HepG2 (cell line): ENCODE measurements at regions not wholly inside any gene's neighbourhood (a gene's known extent, or its start where the extent isn't known, plus 50 kb on each side); places are given as distances from the start of the nearest gene placed in this dataset.

Source experiments
- ATAC-seq: fragments of 200-7000 bp; cut with Tn5 transposase; 3 replicates; pipeline ENCODE4 v1.9.1; 2020; ENCODE audit warnings: mild to moderate bottlenecking, moderate library complexity
- BruUV-seq: library from RNA; stranded (reverse); fragments of 400-500 nt; replicated peaks from 2 replicates; lab custom pipeline; 2021; lab: Mats Ljungman, UMichigan
- CTCF ChIA-PET: fragments of 300-600 bp; formaldehyde crosslinking; extraction: SDS; loops from one replicate; lab custom pipeline; 2021; ENCODE audit warnings: low total read pairs, inconsistent platforms, low intra/inter-chr PET ratio; lab: Yijun Ruan, JAX
- POLR2A ChIA-PET: fragments of 350-600 bp; sonication (Branson Sonifier 250); formaldehyde crosslinking; loops from one replicate; lab custom pipeline; 2020; ENCODE audit warnings: antibody characterized with exemption, inconsistent platforms; lab: Yijun Ruan, JAX
- DNase-seq: peaks from one replicate; pipeline ENCODE4 v3.0.0-alpha.2; 2015; ENCODE audit warnings: low spot score
- FAIRE-seq: peaks from 3 replicates; lab custom pipeline; 2011; peaks lifted over from hg19 to GRCh38; lab: Jason Lieb, UNC
- H2AFZ ChIP-seq: one replicate; pipeline ENCODE4 v1.6.1; 2011; ENCODE audit warnings: low read length, inconsistent platforms
- H3K27ac ChIP-seq: fragments of 300-600 bp; 3 replicates; pipeline ENCODE4 v1.8.0; 2011; ENCODE audit warnings: mixed run types, mild to moderate bottlenecking, mixed read lengths, low read length, inconsistent platforms; ENCODE audit not compliant: insufficient read depth; ENCODE audit errors: extremely low read length
- H3K27me3 ChIP-seq, 2 experiments: fragments of 200-600 bp in 1 of 2; 2 replicates in 1 of 2; 3 replicates in 1 of 2; pipeline versions ENCODE4 v1.6.0 to v1.8.0; 2011; ENCODE audit warnings: low read length in 2 of 2, mild to moderate bottlenecking in 2 of 2, moderate library complexity in 2 of 2, inconsistent platforms in 1 of 2; ENCODE audit not compliant: insufficient read depth in 2 of 2, control insufficient read depth in 1 of 2
- H3K36me3 ChIP-seq, 2 experiments: fragments of 200-600 bp in 1 of 2; replicated peaks in 1 of 2; 2 replicates in 1 of 2; 3 replicates in 1 of 2; pipeline versions ENCODE4 v1.5.1 to v1.8.0; 2011; ENCODE audit warnings: low read length in 2 of 2, inconsistent platforms in 1 of 2; ENCODE audit not compliant: insufficient read depth in 2 of 2, control insufficient read depth in 1 of 2
- H3K4me1 ChIP-seq: 2 replicates; pipeline ENCODE4 v1.5.1; 2012; ENCODE audit warnings: low read length, inconsistent platforms; ENCODE audit not compliant: insufficient read depth
- H3K4me2 ChIP-seq: 2 replicates; pipeline ENCODE4 v1.6.0; 2011; ENCODE audit warnings: low read depth, low read length, inconsistent platforms
- H3K4me3 ChIP-seq, 3 experiments: fragments of 200-600 bp in 1 of 3; sonication (generic), shearing (Covaris generic) in 1 of 3; replicated peaks in 1 of 3; 2 replicates each; pipeline ENCODE4 v1.5.1; 2011 to 2016; ENCODE audit warnings: low read length in 3 of 3, inconsistent platforms in 2 of 3, low read depth in 2 of 3, mild to moderate bottlenecking in 2 of 3, control low read depth in 1 of 3, mixed read lengths in 1 of 3; ENCODE audit not compliant: insufficient read depth in 1 of 3
- H3K79me2 ChIP-seq: one replicate; pipeline ENCODE4 v1.6.1; 2011; ENCODE audit warnings: low read length, inconsistent platforms; ENCODE audit not compliant: insufficient read depth
- H3K9ac ChIP-seq: 2 replicates; pipeline ENCODE4 v1.6.0; 2011; ENCODE audit warnings: mild to moderate bottlenecking, low read depth, low read length, inconsistent platforms; ENCODE audit not compliant: insufficient read depth
- H3K9me3 ChIP-seq: 2 replicates; pipeline ENCODE4 v1.5.1; 2012; ENCODE audit warnings: mild to moderate bottlenecking, low read length
- H4K20me1 ChIP-seq: 2 replicates; pipeline ENCODE4 v1.6.0; 2011; ENCODE audit warnings: inconsistent platforms, mild to moderate bottlenecking, low read length, moderate library complexity; ENCODE audit not compliant: insufficient read depth
- CHCHD3 ChIP-seq: sonication (generic); formaldehyde crosslinking; IDR thresholded peaks from 2 replicates; pipeline ENCODE4 v1.8.0; 2022; ENCODE audit warnings: mild to moderate bottlenecking, missing genetic modification reagents, moderate library complexity
- NFATC3 ChIP-seq: sonication (generic); formaldehyde crosslinking; IDR thresholded peaks from 2 replicates; pipeline ENCODE4 v1.5.1; 2020; ENCODE audit warnings: mild to moderate bottlenecking, missing genetic modification reagents
- RFX3 ChIP-seq: IDR thresholded peaks from 2 replicates; pipeline ENCODE4 v1.6.1; 2016; ENCODE audit warnings: missing biosample characterization, missing genetic modification reagents
- RXRB ChIP-seq: IDR thresholded peaks from 2 replicates; pipeline ENCODE4 v1.6.1; 2016; ENCODE audit warnings: borderline replicate concordance, missing genetic modification reagents, missing compliant biosample characterization
- SYNCRIP ChIP-seq: fragments of 200-400 bp; formaldehyde crosslinking; IDR thresholded peaks from 2 replicates; pipeline ENCODE4 v1.6.1; 2018; ENCODE audit warnings: mild to moderate bottlenecking, low read depth, low read length; ENCODE audit not compliant: insufficient read depth
- TBX2 ChIP-seq: sonication (generic); formaldehyde crosslinking; IDR thresholded peaks from 2 replicates; pipeline ENCODE4 v1.5.0; 2020; ENCODE audit warnings: missing genetic modification reagents, mild to moderate bottlenecking, borderline replicate concordance
- XBP1 ChIP-seq: sonication (generic); formaldehyde crosslinking; IDR thresholded peaks from 2 replicates; pipeline ENCODE4 v1.5.0; 2020; ENCODE audit warnings: missing genetic modification reagents
- ZKSCAN5 ChIP-seq: sonication (generic); formaldehyde crosslinking; IDR thresholded peaks from 2 replicates; pipeline ENCODE4 v1.5.1; 2020; ENCODE audit warnings: mild to moderate bottlenecking, missing genetic modification reagents
- ZNF143 ChIP-seq: sonication (generic); formaldehyde crosslinking; IDR thresholded peaks from 2 replicates; pipeline ENCODE4 v1.4.0; 2020; ENCODE audit warnings: missing genetic modification reagents
- ZNF737 ChIP-seq: sonication (generic); formaldehyde crosslinking; IDR thresholded peaks from 2 replicates; pipeline ENCODE4 v1.5.0; 2020; ENCODE audit warnings: missing genetic modification reagents, mild to moderate bottlenecking, borderline replicate concordance
- ZNF75D ChIP-seq: sonication (generic); formaldehyde crosslinking; IDR thresholded peaks from 2 replicates; pipeline ENCODE4 v1.8.1; 2023; ENCODE audit warnings: missing genetic modification reagents, mild to moderate bottlenecking, borderline replicate concordance
- ZNF777 ChIP-seq: sonication (generic); formaldehyde crosslinking; IDR thresholded peaks from 2 replicates; pipeline ENCODE4 v1.4.0; 2020; ENCODE audit warnings: missing genetic modification reagents
- ZSCAN22 ChIP-seq: sonication (generic); formaldehyde crosslinking; IDR thresholded peaks from 2 replicates; pipeline ENCODE4 v1.4.0; 2020; ENCODE audit warnings: mild to moderate bottlenecking, missing genetic modification reagents
- WGBS: methylation state at CpG from one replicate; pipeline ENCODE4 v1.1.6; 2017; ENCODE audit warnings: low lambda C conversion rate; 5-methylcytosine and 5-hydroxymethylcytosine counted together
- in situ Hi-C: cut with HindIII; loops from 2 replicates; pipeline ENCODE4 v1.10.0; 2017; ENCODE audit warnings: low pct_unique_long_range_greater_than_20kb; ENCODE audit not compliant: extremely low pct_ligation_motif_present
- intact Hi-C: fragments of 100-400 bp; cut with micrococcal nuclease; formaldehyde crosslinking; loops from one replicate; pipeline ENCODE4 v1.10.0; 2022; ENCODE audit not compliant: unreplicated experiment
- TF ChIP-seq, protein P1 (sequence below): sonication (generic); formaldehyde crosslinking; IDR thresholded peaks from 2 replicates; pipeline ENCODE4 v1.4.0; 2020; ENCODE audit warnings: missing genetic modification reagents, borderline replicate concordance
- TF ChIP-seq, protein P2 (sequence below): sonication (generic); formaldehyde crosslinking; IDR thresholded peaks from 2 replicates; pipeline ENCODE4 v1.4.0; 2020; ENCODE audit warnings: mild to moderate bottlenecking, missing genetic modification reagents
- TF ChIP-seq, protein P3 (sequence below): sonication (generic); formaldehyde crosslinking; IDR thresholded peaks from 2 replicates; pipeline ENCODE4 v1.4.0; 2020; ENCODE audit warnings: missing genetic modification reagents, borderline replicate concordance

DNA sequence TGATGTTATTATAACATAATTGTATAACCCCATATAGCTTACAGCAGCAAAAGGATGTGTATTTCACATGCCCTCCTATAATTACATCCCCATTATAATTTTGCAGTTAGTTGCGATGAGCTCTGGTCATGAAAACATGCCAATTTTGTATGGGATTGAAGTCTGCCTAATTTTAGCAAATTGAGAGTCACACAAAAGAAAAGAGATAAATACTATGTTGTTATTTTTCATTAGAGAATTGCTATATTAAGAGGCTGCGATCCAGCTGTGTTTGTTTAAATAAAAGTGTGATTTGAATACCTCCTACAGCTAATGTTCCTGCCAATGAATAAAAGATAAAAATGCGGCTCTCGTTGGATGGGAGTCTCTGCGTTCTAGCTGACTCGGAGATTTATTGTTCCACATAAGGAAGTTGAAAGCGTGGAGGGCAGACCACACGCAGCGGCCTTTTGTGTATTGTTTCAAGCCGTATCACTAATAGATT lies 461.0 kb upstream of the NFIA start:
- in situ Hi-C loops, result no loop called here
- FAIRE-seq, result no peak
- H3K27ac ChIP-seq, result no peak overlapping the region
- no peak overlapping the region for H3K4me3 ChIP-seq
- H3K36me3 ChIP-seq, result no peaks in the 10 kb centered on the region
- CTCF ChIA-PET, result no interaction called here
- H3K9ac ChIP-seq, result no peak overlapping the region
- peaks cover 0 to 3% of the 10 kb centered on the region in 2 experiments; a peak in 2 of 5 replicates for H3K27me3 ChIP-seq
- 30% methylated on average over 10 of the region's 10 CpGs for WGBS
- intact Hi-C loops, result no loop called here
- no peaks in the 10 kb centered on the region for H4K20me1 ChIP-seq
- H2AFZ ChIP-seq, result no peak overlapping the region
- H3K4me2 ChIP-seq, result no peak overlapping the region
- no TSS peak for BruUV-seq
- POLR2A ChIA-PET, result no interaction called here
- no peaks in the 10 kb centered on the region for H3K9me3 ChIP-seq
- no peaks in the 10 kb centered on the region for H3K4me1 ChIP-seq
- H3K79me2 ChIP-seq, result no peaks in the 10 kb centered on the region
- no peak for ATAC-seq
- DNase-seq, result no peak
- TF ChIP-seq RFX3 (no peak), RXRB (CRISPR knock-in tag) (no peak), ZKSCAN5 (CRISPR knock-in tag) (no peak), ZNF737 (CRISPR knock-in tag) (no peak), SYNCRIP (no peak), ZNF143 (CRISPR knock-in tag) (no peak), XBP1 (CRISPR knock-in tag) (no peak), TBX2 (CRISPR knock-in tag) (no peak), CHCHD3 (no peak), ZNF75D (CRISPR knock-in tag) (no peak), ZSCAN22 (no peak), NFATC3 (CRISPR knock-in tag) (no peak), ZNF777 (no peak)
- TF ChIP-seq, protein P1, sequence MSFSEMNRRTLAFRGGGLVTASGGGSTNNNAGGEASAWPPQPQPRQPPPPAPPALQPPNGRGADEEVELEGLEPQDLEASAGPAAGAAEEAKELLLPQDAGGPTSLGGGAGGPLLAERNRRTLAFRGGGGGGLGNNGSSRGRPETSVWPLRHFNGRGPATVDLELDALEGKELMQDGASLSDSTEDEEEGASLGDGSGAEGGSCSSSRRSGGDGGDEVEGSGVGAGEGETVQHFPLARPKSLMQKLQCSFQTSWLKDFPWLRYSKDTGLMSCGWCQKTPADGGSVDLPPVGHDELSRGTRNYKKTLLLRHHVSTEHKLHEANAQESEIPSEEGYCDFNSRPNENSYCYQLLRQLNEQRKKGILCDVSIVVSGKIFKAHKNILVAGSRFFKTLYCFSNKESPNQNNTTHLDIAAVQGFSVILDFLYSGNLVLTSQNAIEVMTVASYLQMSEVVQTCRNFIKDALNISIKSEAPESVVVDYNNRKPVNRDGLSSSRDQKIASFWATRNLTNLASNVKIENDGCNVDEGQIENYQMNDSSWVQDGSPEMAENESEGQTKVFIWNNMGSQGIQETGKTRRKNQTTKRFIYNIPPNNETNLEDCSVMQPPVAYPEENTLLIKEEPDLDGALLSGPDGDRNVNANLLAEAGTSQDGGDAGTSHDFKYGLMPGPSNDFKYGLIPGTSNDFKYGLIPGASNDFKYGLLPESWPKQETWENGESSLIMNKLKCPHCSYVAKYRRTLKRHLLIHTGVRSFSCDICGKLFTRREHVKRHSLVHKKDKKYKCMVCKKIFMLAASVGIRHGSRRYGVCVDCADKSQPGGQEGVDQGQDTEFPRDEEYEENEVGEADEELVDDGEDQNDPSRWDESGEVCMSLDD (CRISPR knock-in tag), result no peak
- TF ChIP-seq, protein P2, sequence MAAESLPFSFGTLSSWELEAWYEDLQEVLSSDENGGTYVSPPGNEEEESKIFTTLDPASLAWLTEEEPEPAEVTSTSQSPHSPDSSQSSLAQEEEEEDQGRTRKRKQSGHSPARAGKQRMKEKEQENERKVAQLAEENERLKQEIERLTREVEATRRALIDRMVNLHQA (CRISPR knock-in tag), result no peak
- TF ChIP-seq, protein P3, sequence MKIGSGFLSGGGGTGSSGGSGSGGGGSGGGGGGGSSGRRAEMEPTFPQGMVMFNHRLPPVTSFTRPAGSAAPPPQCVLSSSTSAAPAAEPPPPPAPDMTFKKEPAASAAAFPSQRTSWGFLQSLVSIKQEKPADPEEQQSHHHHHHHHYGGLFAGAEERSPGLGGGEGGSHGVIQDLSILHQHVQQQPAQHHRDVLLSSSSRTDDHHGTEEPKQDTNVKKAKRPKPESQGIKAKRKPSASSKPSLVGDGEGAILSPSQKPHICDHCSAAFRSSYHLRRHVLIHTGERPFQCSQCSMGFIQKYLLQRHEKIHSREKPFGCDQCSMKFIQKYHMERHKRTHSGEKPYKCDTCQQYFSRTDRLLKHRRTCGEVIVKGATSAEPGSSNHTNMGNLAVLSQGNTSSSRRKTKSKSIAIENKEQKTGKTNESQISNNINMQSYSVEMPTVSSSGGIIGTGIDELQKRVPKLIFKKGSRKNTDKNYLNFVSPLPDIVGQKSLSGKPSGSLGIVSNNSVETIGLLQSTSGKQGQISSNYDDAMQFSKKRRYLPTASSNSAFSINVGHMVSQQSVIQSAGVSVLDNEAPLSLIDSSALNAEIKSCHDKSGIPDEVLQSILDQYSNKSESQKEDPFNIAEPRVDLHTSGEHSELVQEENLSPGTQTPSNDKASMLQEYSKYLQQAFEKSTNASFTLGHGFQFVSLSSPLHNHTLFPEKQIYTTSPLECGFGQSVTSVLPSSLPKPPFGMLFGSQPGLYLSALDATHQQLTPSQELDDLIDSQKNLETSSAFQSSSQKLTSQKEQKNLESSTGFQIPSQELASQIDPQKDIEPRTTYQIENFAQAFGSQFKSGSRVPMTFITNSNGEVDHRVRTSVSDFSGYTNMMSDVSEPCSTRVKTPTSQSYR, result no peak
